ENCODE measurements at regions not wholly inside any gene's neighbourhood (a gene's known extent, or its start where the extent isn't known, plus 50 kb on each side); places are given as distances from the start of the nearest gene placed in this dataset.
"Not testable (repeated sequence)": the region's sequence is repeated elsewhere in the genome, so short reads cannot be mapped to it uniquely, and the experiment has no call there.

DNA sequence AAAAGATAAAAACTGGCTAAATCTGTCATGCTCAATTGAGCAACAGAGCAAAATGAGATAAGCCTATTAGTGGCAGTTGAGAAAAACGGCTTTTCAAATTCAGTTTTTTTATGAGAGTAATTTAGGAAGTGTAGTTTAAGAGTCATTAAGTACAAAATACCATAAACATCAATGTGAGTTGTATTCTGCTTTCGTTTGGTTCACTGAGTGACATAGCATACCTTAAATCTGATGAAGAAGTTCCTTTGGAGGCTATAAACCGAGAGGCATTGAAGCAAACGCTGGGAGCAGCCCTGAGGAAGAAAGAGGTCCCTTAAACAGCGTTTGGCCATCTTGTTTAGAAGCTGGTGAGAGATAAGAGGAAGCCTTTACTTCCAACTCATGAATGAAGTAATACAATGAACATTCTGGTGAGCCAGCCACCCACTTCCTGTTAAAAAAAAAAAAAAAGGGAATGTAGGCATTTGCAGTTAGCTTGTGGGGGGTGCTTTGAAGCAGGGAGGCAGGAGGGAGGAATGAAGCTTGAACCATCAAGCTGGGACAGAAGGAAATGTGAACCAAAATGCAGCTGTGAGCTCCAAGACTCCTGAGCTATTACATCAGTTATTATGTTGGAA lies 132.3 kb downstream of the ZNF330 start:
- Histone ChIP-seq H3K27me3 (replicated peaks) (no peaks in the 10 kb centered on the region), H3K27ac (peak overlapping the region; percentile 71), H3K4me3 (ENCODE audit: low read depth, low read length) (no peak overlapping the region), H3K36me3 (replicated peaks) (no peaks in the 10 kb centered on the region)
- TF ChIP-seq, protein P1, sequence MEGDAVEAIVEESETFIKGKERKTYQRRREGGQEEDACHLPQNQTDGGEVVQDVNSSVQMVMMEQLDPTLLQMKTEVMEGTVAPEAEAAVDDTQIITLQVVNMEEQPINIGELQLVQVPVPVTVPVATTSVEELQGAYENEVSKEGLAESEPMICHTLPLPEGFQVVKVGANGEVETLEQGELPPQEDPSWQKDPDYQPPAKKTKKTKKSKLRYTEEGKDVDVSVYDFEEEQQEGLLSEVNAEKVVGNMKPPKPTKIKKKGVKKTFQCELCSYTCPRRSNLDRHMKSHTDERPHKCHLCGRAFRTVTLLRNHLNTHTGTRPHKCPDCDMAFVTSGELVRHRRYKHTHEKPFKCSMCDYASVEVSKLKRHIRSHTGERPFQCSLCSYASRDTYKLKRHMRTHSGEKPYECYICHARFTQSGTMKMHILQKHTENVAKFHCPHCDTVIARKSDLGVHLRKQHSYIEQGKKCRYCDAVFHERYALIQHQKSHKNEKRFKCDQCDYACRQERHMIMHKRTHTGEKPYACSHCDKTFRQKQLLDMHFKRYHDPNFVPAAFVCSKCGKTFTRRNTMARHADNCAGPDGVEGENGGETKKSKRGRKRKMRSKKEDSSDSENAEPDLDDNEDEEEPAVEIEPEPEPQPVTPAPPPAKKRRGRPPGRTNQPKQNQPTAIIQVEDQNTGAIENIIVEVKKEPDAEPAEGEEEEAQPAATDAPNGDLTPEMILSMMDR (IDR thresholded peaks at IDR 0.05; ENCODE audit: low read depth, low read length, missing control alignments) = no peak
- DNase-seq = peak; percentile 40
- in situ Hi-C loops (cut with HindIII; ENCODE audit: low pct_ligation_motif_present, low sequenced_read_pairs) = no loop called here

DNA sequence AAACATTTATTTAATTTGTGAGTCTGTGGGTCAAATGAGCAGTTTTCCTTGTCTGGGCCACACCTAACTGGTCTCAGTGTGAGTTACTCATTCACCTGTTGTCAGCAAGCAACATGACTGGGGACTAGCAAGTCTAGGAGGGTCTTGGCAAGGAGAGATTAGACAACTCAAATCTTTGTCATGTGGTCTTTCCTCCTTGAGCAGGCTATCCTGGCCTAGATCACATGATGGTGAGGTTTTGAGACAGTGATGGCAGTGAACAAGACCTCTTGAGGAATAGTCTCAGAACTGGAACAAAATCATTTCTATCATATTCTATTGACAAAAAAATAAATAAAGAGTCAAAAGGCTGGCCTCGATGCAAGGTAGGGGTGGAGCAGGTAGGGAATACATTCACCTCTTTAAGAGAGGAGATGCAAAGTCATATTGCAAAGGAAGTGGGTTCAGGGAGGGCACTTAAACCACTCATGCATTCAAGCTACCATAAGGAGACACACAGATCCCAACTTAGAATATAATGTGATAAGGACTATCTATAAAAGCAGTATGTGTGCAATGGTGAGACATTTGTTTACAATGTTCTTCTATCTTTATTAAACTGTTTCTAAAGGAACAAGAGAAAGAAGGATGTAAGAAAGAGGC lies 135.7 kb downstream of the ZNF330 start:
- no peak overlapping the region for H3K4me3 ChIP-seq (ENCODE audit: low read depth, low read length)
- no peak for DNase-seq
- no peak overlapping the region for H3K27ac ChIP-seq
- no peaks in the 10 kb centered on the region for H3K36me3 ChIP-seq (replicated peaks)
- H3K27me3 ChIP-seq (replicated peaks) = no peaks in the 10 kb centered on the region
- in situ Hi-C loops (cut with HindIII; ENCODE audit: low pct_ligation_motif_present, low sequenced_read_pairs) = no loop called here
- TF ChIP-seq, protein P1 (IDR thresholded peaks at IDR 0.05; ENCODE audit: low read depth, low read length, missing control alignments) = no peak

DNA sequence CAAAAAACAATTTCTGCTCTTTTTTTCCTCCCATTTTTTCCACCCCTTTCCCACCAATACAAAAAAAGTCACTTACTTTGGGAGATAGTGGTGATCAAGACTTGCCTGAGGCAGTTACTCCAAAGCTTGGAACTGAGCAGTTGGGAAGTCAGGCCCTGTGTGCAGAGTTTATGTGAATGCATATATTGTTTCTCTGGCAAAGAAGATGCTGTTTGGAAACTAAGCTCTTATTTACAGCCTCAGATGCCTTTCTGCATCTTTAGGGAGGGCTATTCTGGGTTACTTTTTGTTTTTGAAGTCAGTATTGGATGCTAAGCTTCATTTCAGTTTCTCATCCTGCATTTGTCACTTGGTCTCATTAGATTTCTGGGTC lies 136.3 kb downstream of the ZNF330 start:
- no peak overlapping the region for H3K27ac ChIP-seq
- no peak for DNase-seq
- in situ Hi-C loops (cut with HindIII; ENCODE audit: low pct_ligation_motif_present, low sequenced_read_pairs) = no loop called here
- TF ChIP-seq, protein P1 (IDR thresholded peaks at IDR 0.05; ENCODE audit: low read depth, low read length, missing control alignments) = no peak
- no peak overlapping the region for H3K4me3 ChIP-seq (ENCODE audit: low read depth, low read length)
- H3K27me3 ChIP-seq (replicated peaks) = no peaks in the 10 kb centered on the region
- H3K36me3 ChIP-seq (replicated peaks) = no peaks in the 10 kb centered on the region

DNA sequence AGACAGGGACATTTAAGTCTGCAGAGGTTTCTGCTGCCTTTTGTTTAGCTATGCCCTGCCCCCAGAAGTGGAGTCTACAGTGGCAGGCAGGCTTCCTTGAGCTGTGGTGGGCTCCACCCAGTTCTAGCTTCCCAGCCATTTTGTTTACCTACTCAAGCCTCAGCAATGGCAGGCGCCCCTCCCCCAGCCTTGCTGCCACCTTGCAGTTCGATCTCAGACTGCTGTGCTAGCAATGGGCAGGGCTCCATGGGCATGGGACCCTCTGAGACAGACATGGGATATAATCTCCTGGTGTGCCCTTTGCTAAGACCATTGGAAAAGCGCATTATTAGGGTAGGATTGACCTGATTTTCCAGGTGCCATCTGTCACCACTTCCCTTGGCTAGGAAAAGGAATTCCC lies 147.5 kb downstream of the ZNF330 start:
- H3K36me3 ChIP-seq (replicated peaks); H3K27me3 ChIP-seq (replicated peaks); in situ Hi-C loops (cut with HindIII; ENCODE audit: low pct_ligation_motif_present, low sequenced_read_pairs); DNase-seq; H3K27ac ChIP-seq; H3K4me3 ChIP-seq (ENCODE audit: low read depth, low read length): not testable (repeated sequence)

DNA sequence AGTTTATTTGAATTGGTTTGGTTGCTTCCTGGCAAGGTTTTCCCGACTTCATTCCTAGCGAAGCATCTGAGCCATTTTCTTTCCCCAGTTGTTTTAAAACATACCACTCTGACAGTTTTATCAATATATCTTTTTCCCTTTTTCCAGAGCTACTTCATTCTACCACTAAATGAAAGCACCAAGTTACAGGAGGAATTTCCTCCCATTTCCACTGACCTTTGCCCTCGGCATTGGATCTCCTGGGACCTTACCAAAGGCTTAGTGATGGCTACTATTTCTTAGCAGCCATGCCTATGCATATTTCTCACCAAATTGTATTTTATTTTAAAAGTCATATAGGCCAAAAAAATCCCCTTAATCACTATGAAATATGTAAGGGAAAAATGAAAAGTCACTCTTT lies 150.5 kb downstream of the ZNF330 start:
- no peak overlapping the region for H3K4me3 ChIP-seq (ENCODE audit: low read depth, low read length)
- in situ Hi-C loops (cut with HindIII; ENCODE audit: low pct_ligation_motif_present, low sequenced_read_pairs) = no loop called here
- no peak overlapping the region for H3K27ac ChIP-seq
- DNase-seq = no peak
- TF ChIP-seq, protein P1 (IDR thresholded peaks at IDR 0.05; ENCODE audit: low read depth, low read length, missing control alignments) = no peak
- no peaks in the 10 kb centered on the region for H3K27me3 ChIP-seq (replicated peaks)
- no peaks in the 10 kb centered on the region for H3K36me3 ChIP-seq (replicated peaks)

DNA sequence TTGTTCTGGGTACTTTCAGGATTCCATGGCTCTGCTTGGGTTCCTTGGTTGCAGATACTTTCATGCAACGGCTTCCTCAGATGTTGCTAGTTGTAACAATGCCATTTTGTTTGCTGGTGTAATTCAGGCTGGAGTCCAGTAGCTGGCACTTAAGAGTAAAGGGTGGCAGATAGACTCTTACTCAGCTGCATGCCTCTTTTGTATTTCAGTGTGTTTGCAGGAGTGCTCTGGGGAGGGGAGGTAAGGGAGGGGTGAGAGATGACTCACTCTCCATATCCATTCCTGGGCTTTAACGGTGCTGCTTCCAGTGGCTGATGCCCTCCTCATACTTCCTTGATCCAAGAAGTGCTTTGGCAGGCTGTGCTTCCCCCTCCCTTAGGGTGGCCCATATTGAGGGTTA lies 155.2 kb downstream of the ZNF330 start:
- Histone ChIP-seq H3K4me3 (ENCODE audit: low read depth, low read length) (no peak overlapping the region), H3K27ac (no peak overlapping the region), H3K36me3 (replicated peaks) (no peaks in the 10 kb centered on the region), H3K27me3 (replicated peaks) (no peaks in the 10 kb centered on the region)
- in situ Hi-C loops (cut with HindIII; ENCODE audit: low pct_ligation_motif_present, low sequenced_read_pairs) = no loop called here
- DNase-seq = peak; percentile 57
- TF ChIP-seq, protein P1 (IDR thresholded peaks at IDR 0.05; ENCODE audit: low read depth, low read length, missing control alignments) = peak; percentile 78

All from brain microvascular endothelial cell (primary cell).